Epithelial cell of esophagus (primary cell): ENCODE measurements at regions not wholly inside any gene's neighbourhood (a gene's known extent, or its start where the extent isn't known, plus 50 kb on each side); places are given as distances from the start of the nearest gene placed in this dataset.

Source experiments
- DNase-seq: peaks from one replicate; pipeline ENCODE4 v3.0.0; 2010; ENCODE audit warnings: low read depth
- H3K4me3 ChIP-seq: 2 replicates; pipeline ENCODE4 v1.5.1; 2011; ENCODE audit warnings: mild to moderate bottlenecking, low read length, control low read depth
- CTCF ChIP-seq: IDR thresholded peaks from 2 replicates; pipeline ENCODE4 v1.5.1; 2011; ENCODE audit warnings: low read depth, mild to moderate bottlenecking, low read length, control low read depth, inconsistent platforms; ENCODE audit not compliant: insufficient read depth; ENCODE audit errors: missing control alignments

DNA sequence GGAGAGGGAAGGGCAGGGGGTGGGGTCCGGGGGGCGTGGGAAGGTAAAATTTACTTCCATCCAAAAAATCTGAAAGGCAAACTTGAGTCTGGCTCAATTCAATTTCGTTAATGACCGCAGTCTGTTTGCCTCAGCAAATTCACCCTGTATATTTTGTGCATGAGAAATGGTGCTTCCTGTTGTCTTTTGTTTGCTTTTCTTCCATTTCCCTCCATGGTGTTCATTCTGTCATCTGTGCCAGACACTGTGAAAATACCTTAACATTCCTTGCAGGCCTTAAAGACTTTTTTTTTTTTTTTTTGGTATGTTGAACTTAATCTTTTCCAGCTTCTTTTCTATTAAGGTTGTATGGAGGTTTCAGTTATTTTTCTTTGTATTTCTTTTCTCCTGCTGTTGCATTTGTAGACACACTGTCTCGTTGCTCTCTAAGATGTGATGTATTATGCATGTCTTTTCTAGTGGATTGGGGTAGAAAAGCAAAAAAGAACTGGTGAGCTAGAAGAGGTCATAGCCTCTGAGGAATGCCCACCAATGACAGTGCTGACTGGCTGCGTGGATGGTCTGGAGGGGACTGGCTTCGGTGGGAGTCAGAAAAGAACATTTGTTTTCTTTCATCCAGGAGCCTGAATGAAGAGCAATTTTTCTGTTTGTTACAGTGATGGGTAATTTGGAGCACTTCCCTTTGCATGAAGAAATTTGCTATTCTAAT is 585.0 kb upstream of the MAP3K7 start:
- no peak overlapping the region for H3K4me3 ChIP-seq
- no peak for DNase-seq
- no peak for TF ChIP-seq CTCF

DNA sequence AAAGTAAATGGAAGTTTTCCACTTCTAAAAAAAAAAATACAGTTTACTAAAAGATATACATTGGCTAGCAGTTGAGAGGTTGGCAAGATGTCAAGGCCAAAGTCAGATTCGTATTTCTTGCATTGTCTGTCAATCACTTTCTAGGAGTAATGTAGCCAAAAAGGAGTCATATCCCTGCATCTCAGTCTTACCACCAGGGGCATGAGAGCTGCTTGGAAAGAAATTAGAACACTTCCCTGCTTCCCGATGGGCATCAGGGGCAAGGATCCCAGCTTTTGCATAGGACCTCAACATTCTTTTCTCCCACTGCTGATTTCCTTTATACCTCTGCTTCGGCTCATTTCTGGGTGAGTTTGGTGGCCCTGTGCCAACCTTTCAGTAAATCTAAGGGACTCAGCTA is 581.0 kb upstream of the MAP3K7 start:
- no peak overlapping the region for H3K4me3 ChIP-seq
- DNase-seq: peak; percentile 9
- TF ChIP-seq CTCF: peak; percentile 40

GRCh38 chr6:91166271-91167046 is 579.6 kb upstream of the MAP3K7 start:
- DNase-seq: peak; percentile 28
- TF ChIP-seq CTCF: no peak
- H3K4me3 ChIP-seq: no peak overlapping the region

DNA sequence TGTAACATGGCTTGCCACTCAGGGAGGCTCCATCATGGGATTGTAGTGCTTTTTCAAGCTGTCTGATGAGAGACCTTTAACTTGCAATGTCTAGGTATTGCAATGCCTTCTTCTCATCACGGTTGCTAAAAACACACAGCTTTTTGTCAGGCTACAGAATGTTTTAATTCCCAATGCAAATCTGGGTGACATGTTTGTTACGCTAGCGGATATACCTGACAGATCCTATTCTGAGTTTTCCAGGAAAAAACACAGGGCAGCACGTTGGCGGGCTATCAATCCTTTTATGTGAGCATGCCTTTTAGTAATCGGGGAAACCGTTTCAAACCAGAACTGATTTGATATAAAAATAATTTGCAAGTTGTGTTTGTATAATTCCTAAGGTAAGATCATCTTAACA is 577.2 kb upstream of the MAP3K7 start:
- TF ChIP-seq CTCF: no peak
- no peak for DNase-seq
- no peak overlapping the region for H3K4me3 ChIP-seq

DNA sequence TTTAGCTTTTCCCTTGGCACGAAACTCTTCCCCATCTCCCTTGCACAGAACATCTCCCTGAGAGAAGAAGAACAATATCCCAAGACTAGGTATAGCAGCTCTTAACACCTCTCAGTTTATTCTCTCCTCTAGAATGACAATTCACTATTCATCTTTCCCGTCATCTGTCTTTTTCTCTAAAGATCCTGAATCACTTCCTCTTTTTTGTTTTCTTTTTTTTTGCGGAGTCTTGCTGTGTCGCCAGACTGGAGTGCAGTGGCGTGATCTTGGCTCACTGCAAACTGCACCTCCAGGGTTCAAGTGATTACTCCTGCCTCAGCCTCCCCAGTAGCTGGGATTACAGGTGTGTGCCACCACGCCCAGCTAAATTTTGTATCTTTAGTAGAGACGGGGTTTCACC is 574.4 kb upstream of the MAP3K7 start:
- DNase-seq: no peak
- no peak for TF ChIP-seq CTCF
- no peak overlapping the region for H3K4me3 ChIP-seq

GRCh38 chr6:91155129-91155785 is 568.4 kb upstream of the MAP3K7 start:
- no peak for TF ChIP-seq CTCF
- DNase-seq: no peak
- no peak overlapping the region for H3K4me3 ChIP-seq
